ENCODE measurements at regions not wholly inside any gene's neighbourhood (a gene's known extent, or its start where the extent isn't known, plus 50 kb on each side); places are given as distances from the start of the nearest gene placed in this dataset.

DNA sequence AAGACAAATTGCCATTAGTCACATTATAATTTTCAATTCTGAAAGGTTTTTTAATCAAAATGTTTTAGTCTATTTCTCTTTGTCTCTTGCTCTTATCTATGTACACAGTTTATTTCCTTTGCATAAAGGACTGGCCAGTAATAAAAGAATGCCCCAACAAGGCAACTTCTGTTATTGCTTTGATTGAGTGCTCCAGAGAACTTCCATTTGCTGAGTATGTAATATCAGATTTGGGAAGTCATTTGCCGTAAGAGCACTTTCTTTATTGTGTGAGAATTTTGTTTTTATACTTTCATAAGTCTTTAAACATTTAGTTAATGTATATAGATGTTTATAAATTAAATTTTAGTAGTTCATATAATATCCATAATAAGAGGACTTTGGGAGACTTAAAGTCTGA, 1140.4 kb downstream of the PCDH9 start:
- ATAC-seq, result no peak
- CTCF ChIA-PET, result no interaction called here
- RAD21 ChIA-PET (ENCODE audit: low non-redundant PET in 1 of 2, low total read pairs in 2 of 2, uncharacterized antibody in 2 of 2, unreplicated experiment in 2 of 2), result no interaction called here

DNA sequence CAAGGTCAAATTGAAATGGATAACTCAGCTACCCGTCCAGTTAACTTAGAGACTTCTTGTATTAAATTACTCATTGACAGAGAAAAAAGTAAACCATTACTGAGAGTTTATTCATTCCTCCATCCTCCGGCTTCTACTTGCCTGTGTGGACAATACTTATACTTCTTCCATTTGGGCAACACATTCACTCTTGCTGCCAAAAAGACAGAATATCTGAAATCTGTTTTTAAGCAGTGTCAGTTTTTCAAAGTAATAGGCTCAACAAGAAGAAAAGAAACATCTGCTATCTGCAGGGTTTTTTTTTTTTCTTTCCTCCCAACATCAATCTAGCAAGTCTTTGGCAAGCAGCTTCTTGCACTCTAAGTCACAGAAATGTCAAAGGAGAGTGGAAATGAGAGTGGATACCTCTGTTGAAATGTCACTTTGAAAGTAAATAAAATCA, 1142.8 kb downstream of the PCDH9 start:
- DNase-seq (ENCODE audit: low read depth, low spot score), result no peak
- ChIA-PET RAD21 (ENCODE audit: low non-redundant PET in 1 of 2, low total read pairs in 2 of 2, uncharacterized antibody in 2 of 2, unreplicated experiment in 2 of 2) (no interaction called here), CTCF (no interaction called here), POLR2A (no interaction called here)
- H3K27ac ChIP-seq (ENCODE audit: low read depth, low read length), result no peak overlapping the region
- H2AFZ ChIP-seq (ENCODE audit: low read depth, low read length, poor library complexity, severe bottlenecking), result no peak overlapping the region
- H3K4me3 ChIP-seq (replicated peaks in 1 of 2; ENCODE audit: low read depth in 1 of 2, low read length in 2 of 2), result no peak overlapping the region
- no TSS peak for BruUV-seq (replicated peaks)
- H3K9me3 ChIP-seq (ENCODE audit: control insufficient read depth in 1 of 2, insufficient read depth in 1 of 2, low read depth in 1 of 2, low read length in 2 of 2), result no peaks in the 10 kb centered on the region
- no peak for ATAC-seq
- no peaks in the 10 kb centered on the region for H3K9me2 ChIP-seq (ENCODE audit: insufficient read depth)
- no peaks in the 10 kb centered on the region for H4K20me1 ChIP-seq (ENCODE audit: insufficient read depth)
- no peaks in the 10 kb centered on the region for H3K27me3 ChIP-seq (ENCODE audit: insufficient read depth, low read length)
- no peaks in the 10 kb centered on the region for H3K4me1 ChIP-seq (ENCODE audit: control insufficient read depth in 1 of 2, insufficient read depth in 2 of 2, low read length in 2 of 2)
- intact Hi-C loops (cut with micrococcal nuclease), result no loop called here
- no peaks in the 10 kb centered on the region for H3K79me2 ChIP-seq (ENCODE audit: insufficient read depth, low read length)
- H3K36me3 ChIP-seq (ENCODE audit: control insufficient read depth in 1 of 2, insufficient read depth in 2 of 2, low read length in 2 of 2), result no peaks in the 10 kb centered on the region
- no peak overlapping the region for H3K4me2 ChIP-seq (ENCODE audit: low read length)
- H3K9ac ChIP-seq (ENCODE audit: low read length), result no peak overlapping the region
- TF ChIP-seq, protein P1, sequence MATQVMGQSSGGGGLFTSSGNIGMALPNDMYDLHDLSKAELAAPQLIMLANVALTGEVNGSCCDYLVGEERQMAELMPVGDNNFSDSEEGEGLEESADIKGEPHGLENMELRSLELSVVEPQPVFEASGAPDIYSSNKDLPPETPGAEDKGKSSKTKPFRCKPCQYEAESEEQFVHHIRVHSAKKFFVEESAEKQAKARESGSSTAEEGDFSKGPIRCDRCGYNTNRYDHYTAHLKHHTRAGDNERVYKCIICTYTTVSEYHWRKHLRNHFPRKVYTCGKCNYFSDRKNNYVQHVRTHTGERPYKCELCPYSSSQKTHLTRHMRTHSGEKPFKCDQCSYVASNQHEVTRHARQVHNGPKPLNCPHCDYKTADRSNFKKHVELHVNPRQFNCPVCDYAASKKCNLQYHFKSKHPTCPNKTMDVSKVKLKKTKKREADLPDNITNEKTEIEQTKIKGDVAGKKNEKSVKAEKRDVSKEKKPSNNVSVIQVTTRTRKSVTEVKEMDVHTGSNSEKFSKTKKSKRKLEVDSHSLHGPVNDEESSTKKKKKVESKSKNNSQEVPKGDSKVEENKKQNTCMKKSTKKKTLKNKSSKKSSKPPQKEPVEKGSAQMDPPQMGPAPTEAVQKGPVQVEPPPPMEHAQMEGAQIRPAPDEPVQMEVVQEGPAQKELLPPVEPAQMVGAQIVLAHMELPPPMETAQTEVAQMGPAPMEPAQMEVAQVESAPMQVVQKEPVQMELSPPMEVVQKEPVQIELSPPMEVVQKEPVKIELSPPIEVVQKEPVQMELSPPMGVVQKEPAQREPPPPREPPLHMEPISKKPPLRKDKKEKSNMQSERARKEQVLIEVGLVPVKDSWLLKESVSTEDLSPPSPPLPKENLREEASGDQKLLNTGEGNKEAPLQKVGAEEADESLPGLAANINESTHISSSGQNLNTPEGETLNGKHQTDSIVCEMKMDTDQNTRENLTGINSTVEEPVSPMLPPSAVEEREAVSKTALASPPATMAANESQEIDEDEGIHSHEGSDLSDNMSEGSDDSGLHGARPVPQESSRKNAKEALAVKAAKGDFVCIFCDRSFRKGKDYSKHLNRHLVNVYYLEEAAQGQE (IDR thresholded peaks at IDR 0.05; ENCODE audit: low read depth), result no peak
- TF ChIP-seq EZH2phosphoT487 (IDR thresholded peaks at IDR 0.05; ENCODE audit: borderline replicate concordance) (no peak), POLR2A (IDR thresholded peaks at IDR 0.05; ENCODE audit: borderline replicate concordance, extremely low read depth, insufficient read depth, insufficient read length) (no peak), EGR1 (IDR thresholded peaks at IDR 0.05; ENCODE audit: low read depth) (no peak), SP1 (IDR thresholded peaks at IDR 0.05; ENCODE audit: low read depth) (no peak), ZFX (IDR thresholded peaks at IDR 0.05) (no peak), CBX3 (IDR thresholded peaks at IDR 0.05; ENCODE audit: low read depth) (no peak), EZH2 (IDR thresholded peaks at IDR 0.05) (no peak)

More for the DNA sequence above, 1140.4 kb downstream of the PCDH9 start:
- Histone ChIP-seq H3K27ac (ENCODE audit: low read depth, low read length) (no peak overlapping the region), H3K36me3 (ENCODE audit: control insufficient read depth in 1 of 2, insufficient read depth in 2 of 2, low read length in 2 of 2) (no peaks in the 10 kb centered on the region), H3K4me2 (ENCODE audit: low read length) (no peak overlapping the region), H3K27me3 (ENCODE audit: insufficient read depth, low read length) (no peaks in the 10 kb centered on the region), H2AFZ (ENCODE audit: low read depth, low read length, poor library complexity, severe bottlenecking) (no peak overlapping the region), H3K79me2 (ENCODE audit: insufficient read depth, low read length) (no peaks in the 10 kb centered on the region), H3K9me3 (ENCODE audit: control insufficient read depth in 1 of 2, insufficient read depth in 1 of 2, low read depth in 1 of 2, low read length in 2 of 2) (no peaks in the 10 kb centered on the region), H3K4me3 (replicated peaks in 1 of 2; ENCODE audit: low read depth in 1 of 2, low read length in 2 of 2) (no peak overlapping the region), H3K4me1 (ENCODE audit: control insufficient read depth in 1 of 2, insufficient read depth in 2 of 2, low read length in 2 of 2) (no peaks in the 10 kb centered on the region), H4K20me1 (ENCODE audit: insufficient read depth) (no peaks in the 10 kb centered on the region), H3K9ac (ENCODE audit: low read length) (no peak overlapping the region), H3K9me2 (ENCODE audit: insufficient read depth) (no peaks in the 10 kb centered on the region)
- POLR2A ChIA-PET, result no interaction called here
- TF ChIP-seq EZH2 (IDR thresholded peaks at IDR 0.05) (no peak), TCF7L2 (IDR thresholded peaks at IDR 0.05; ENCODE audit: borderline replicate concordance, extremely low read depth, insufficient read depth, insufficient read length) (no peak), ELF1 (IDR thresholded peaks at IDR 0.05; ENCODE audit: borderline replicate concordance, low read depth) (no peak), JUND (IDR thresholded peaks at IDR 0.05) (no peak), SIN3A (IDR thresholded peaks at IDR 0.05; ENCODE audit: low read depth) (no peak), EZH2phosphoT487 (IDR thresholded peaks at IDR 0.05; ENCODE audit: borderline replicate concordance) (no peak), YY1 (IDR thresholded peaks at IDR 0.05; ENCODE audit: extremely low read depth, insufficient replicate concordance, low read depth, low read length) (no peak), POLR2AphosphoS5 (IDR thresholded peaks at IDR 0.05; ENCODE audit: low read depth, low read length) (no peak)
- TF ChIP-seq, protein P2, sequence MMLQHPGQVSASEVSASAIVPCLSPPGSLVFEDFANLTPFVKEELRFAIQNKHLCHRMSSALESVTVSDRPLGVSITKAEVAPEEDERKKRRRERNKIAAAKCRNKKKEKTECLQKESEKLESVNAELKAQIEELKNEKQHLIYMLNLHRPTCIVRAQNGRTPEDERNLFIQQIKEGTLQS (IDR thresholded peaks at IDR 0.05), result no peak
- TF ChIP-seq, protein P3, sequence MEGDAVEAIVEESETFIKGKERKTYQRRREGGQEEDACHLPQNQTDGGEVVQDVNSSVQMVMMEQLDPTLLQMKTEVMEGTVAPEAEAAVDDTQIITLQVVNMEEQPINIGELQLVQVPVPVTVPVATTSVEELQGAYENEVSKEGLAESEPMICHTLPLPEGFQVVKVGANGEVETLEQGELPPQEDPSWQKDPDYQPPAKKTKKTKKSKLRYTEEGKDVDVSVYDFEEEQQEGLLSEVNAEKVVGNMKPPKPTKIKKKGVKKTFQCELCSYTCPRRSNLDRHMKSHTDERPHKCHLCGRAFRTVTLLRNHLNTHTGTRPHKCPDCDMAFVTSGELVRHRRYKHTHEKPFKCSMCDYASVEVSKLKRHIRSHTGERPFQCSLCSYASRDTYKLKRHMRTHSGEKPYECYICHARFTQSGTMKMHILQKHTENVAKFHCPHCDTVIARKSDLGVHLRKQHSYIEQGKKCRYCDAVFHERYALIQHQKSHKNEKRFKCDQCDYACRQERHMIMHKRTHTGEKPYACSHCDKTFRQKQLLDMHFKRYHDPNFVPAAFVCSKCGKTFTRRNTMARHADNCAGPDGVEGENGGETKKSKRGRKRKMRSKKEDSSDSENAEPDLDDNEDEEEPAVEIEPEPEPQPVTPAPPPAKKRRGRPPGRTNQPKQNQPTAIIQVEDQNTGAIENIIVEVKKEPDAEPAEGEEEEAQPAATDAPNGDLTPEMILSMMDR (IDR thresholded peaks at IDR 0.05 in 2 of 3, conservative IDR thresholded peaks at IDR 0.05 in 1 of 3; ENCODE audit: borderline replicate concordance in 1 of 3, insufficient read depth in 1 of 3, low read depth in 2 of 3, low read length in 2 of 3), result no peak
- intact Hi-C loops (cut with micrococcal nuclease), result no loop called here
- no peak for DNase-seq (ENCODE audit: low read depth, low spot score)
- no TSS peak for BruUV-seq (replicated peaks)

Measured in HCT116 (cell line).